Coronary artery (tissue), 2 donors: ENCODE measurements at regions not wholly inside any gene's neighbourhood (a gene's known extent, or its start where the extent isn't known, plus 50 kb on each side); places are given as distances from the start of the nearest gene placed in this dataset.
A peak's percentile ranks its signal among the peaks of the same experiment; 100 is the strongest.

ENCODE experiments used
- DNase-seq: peaks from one replicate; pipeline ENCODE4 v3.0.0-alpha.2; 2017; ENCODE audit warnings: low spot score
- H3K27ac ChIP-seq, 2 donors: fragments of 200-600 bp; sonication (generic); one replicate each; pipeline ENCODE4 v1.5.1; 2016 to 2019
- H3K4me3 ChIP-seq: fragments of 200-600 bp; sonication (generic); 2 replicates; pipeline ENCODE4 v1.5.1; 2016; ENCODE audit warnings: mild to moderate bottlenecking, moderate library complexity
- TF ChIP-seq, protein P1 (sequence below): fragments of 200-600 bp; sonication (generic); IDR thresholded peaks from one replicate; pipeline ENCODE4 v1.5.1; 2019; ENCODE audit warnings: antibody characterized with exemption

DNA sequence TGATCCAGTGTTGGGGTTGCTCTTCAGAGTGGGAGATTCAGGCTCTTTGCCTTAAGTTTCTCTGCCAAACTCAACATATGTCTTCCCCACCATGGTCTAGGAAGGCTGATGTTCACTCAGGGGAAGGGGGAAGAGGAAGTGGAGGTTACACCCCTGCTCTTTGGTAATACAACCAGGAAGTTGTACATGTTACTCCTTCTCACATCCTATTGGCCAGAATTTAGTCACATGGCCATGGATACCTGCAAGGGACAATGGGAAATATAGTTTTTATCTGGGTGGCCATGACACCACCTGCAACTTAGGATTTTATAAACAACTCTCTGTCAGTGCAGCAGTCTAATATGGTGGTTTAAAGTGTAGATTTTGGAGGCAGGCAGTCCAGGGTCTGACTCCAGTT lies 150.9 kb downstream of the TBX5 start:
- Histone ChIP-seq H3K4me3 (no peak overlapping the region), H3K27ac (no peak overlapping the region)
- TF ChIP-seq, protein P1, sequence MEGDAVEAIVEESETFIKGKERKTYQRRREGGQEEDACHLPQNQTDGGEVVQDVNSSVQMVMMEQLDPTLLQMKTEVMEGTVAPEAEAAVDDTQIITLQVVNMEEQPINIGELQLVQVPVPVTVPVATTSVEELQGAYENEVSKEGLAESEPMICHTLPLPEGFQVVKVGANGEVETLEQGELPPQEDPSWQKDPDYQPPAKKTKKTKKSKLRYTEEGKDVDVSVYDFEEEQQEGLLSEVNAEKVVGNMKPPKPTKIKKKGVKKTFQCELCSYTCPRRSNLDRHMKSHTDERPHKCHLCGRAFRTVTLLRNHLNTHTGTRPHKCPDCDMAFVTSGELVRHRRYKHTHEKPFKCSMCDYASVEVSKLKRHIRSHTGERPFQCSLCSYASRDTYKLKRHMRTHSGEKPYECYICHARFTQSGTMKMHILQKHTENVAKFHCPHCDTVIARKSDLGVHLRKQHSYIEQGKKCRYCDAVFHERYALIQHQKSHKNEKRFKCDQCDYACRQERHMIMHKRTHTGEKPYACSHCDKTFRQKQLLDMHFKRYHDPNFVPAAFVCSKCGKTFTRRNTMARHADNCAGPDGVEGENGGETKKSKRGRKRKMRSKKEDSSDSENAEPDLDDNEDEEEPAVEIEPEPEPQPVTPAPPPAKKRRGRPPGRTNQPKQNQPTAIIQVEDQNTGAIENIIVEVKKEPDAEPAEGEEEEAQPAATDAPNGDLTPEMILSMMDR, result no peak
- no peak for DNase-seq

DNA sequence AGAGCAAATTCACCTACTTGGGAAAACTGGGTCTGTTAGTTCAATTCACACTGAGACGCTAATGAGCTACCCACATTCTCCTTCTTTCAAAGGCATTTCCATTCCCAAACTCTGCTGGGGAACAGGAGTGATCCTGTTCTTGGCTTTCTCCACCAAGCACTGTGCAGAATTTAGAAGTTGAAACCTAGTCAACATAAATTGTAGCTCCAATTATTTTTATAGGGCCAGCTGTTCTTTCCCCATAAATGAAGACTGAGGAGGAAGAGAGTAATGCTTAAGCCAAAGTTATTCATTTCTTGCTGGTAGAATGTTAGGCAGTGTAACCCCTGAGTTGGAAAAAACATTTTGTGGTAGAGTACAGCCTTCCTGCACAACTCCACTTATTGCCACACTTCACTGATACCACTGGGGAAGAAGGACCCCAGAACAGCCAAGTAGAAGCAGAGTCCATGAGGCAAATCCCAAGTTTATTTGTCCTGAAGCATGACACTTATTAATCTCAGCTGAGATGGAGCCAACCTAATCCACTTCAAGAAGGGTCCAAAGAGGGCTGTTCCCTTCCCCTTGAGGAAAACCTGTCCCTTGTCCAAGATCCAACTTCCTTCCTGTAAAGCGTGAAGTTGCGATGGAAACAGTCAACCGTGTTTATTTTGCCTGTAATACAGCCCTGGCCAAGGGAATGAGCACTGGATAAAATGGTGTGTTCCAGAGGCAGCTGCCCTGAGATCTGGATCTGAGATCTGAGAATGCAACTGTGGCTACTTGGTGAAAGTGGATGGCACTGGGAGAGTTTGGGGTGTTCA lies 151.8 kb downstream of the TBX5 start:
- TF ChIP-seq, protein P1, result no peak
- DNase-seq, result no peak
- Histone ChIP-seq H3K4me3 (no peak overlapping the region), H3K27ac (no peak overlapping the region)

DNA sequence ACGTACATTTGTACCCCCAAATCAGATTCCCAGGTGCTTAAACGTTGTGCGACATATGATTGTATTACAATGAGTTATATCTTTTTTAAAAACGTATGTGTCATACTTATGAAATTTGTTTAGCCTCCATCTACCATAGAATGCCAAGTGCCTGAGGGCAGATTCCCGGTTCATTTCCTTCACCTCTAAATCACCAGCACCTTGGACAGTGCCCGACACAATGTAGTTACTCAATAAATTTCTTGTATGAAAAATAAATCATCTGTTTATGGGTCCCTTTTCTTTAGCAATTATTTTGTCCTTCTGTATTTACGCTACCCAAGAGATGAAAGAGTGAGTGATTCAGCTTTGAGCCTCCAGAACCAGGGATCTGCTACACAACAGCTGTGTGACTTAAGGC lies 157.4 kb downstream of the TBX5 start:
- no peak for DNase-seq
- TF ChIP-seq, protein P1, result no peak
- Histone ChIP-seq H3K4me3 (no peak overlapping the region), H3K27ac (no peak overlapping the region)

DNA sequence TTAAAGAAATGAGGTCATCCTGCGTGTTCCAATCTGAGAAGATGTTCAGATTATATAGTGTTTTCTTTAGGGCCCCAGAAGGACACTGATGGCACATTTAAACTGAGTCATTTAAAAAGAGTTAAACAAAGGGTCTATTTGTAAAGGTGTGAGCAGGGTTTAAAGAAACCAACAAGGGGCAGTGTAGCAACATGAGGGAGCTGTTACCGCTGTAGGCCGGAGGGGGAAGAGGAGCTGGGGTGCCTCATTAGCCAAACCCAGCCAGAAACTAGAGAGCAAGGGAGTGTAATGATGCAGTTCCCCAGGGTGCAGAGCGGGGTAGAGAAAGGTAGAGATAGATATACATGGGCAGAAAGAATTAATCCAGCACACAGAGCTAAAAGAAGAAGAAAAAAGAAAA lies 160.4 kb downstream of the TBX5 start:
- no peak for DNase-seq
- TF ChIP-seq, protein P1, result no peak
- Histone ChIP-seq H3K27ac (no peak overlapping the region), H3K4me3 (no peak overlapping the region)

DNA sequence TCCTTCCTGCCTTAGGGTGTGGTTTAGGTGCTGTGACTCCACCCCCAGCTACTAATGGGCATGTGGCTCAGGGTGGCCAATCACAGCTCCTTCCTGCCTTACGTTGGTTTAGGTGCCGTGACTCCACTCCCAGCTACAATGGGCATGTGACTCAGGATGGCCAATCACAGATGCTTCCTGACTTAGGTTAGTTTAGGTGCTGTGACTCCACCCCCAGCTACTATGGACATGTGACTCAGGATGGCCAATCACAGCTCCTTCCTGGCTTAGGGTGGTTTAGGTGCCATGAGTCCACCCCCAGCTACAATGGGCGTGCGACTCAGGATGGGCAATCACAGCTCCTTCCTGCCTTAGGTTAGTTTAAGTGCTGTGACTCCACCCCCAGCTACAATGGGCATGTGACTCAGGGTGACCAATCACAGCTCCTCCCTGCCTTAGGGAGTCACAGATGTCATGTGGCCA lies 163.9 kb downstream of the TBX5 start:
- no peak overlapping the region for H3K27ac ChIP-seq

DNA sequence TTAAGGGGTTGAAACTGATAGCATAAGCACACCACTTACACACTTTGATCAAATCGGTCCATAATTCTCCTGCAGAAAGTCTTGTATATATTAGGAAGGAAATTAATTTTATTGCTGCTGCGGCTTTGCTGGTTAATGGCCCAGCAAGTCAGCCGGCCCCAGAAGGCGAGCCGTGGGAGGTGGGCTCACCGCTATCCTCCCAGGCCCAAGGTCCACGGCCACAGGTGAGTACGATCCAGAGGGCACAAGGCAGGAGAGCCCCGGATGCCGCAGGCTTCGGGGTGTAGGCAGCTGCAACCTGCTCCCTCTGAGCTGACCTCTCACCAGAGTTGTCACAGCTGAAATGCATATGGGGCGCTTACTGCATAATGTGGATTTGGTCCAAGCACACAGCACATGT lies 165.7 kb downstream of the TBX5 start:
- Histone ChIP-seq H3K27ac (no peak overlapping the region), H3K4me3 (no peak overlapping the region)
- TF ChIP-seq, protein P1, result no peak
- no peak for DNase-seq

More for the DNA sequence above, 163.9 kb downstream of the TBX5 start:
- no peak for DNase-seq
- no peak overlapping the region for H3K4me3 ChIP-seq
- TF ChIP-seq, protein P1, result no peak

DNA sequence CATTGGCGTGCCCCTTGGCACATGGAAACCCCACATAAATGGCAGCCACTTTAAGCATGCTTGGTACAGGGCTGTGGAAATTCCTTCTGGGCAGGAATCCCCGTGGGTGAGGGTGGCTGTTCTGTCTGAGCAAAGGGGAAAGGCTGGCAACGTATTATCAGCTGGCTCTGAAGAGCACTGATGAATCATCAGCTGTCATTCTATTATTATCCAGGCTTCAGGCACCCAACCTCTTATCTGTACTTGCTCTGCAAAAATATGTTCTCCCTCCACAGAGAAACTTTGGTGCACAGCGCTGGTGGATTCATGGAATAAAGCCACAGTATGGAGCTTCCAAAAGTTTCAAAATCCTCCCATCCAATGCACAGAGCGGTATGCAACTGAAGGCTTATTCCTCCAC lies 167.1 kb downstream of the TBX5 start:
- Histone ChIP-seq H3K4me3 (no peak overlapping the region), H3K27ac (peak overlapping the region in 1 of 2 donors; percentile 49)
- no peak for DNase-seq
- TF ChIP-seq, protein P1, result no peak
